WTC11 (cell line): ENCODE measurements at regions not wholly inside any gene's neighbourhood (a gene's known extent, or its start where the extent isn't known, plus 50 kb on each side); places are given as distances from the start of the nearest gene placed in this dataset.

ENCODE experiments used
- ATAC-seq: fragments of 200-7000 bp; cut with Tn5 transposase; 2 replicates; pipeline ENCODE4 v1.10.0; 2021; ENCODE audit warnings: mild to moderate bottlenecking, moderate library complexity
- CTCF ChIA-PET: fragments of 300-600 bp; sonication (Branson Sonifier 250); formaldehyde crosslinking; loops from one replicate; lab custom pipeline; 2021; ENCODE audit warnings: antibody characterized with exemption; lab: Charles Lee
- POLR2A ChIA-PET: fragments of 350-600 bp; sonication (Branson Sonifier 250); formaldehyde crosslinking; loops from one replicate; lab custom pipeline; 2021; ENCODE audit warnings: antibody characterized with exemption; lab: Charles Lee
- DNase-seq: peaks from one replicate; pipeline ENCODE4 v3.0.0; 2021; ENCODE audit warnings: low spot score
- H3K27ac Mint-ChIP-seq: 2 replicates; pipeline ENCODE4 v1.8.0; 2021; ENCODE audit warnings: mixed read lengths
- H3K27me3 Mint-ChIP-seq: 2 replicates; pipeline ENCODE4 v1.8.0; 2021; ENCODE audit warnings: low read depth, mild to moderate bottlenecking, moderate library complexity, mixed read lengths
- H3K36me3 Mint-ChIP-seq: 2 replicates; pipeline ENCODE4 v1.8.0; 2021; ENCODE audit warnings: mixed read lengths
- H3K4me1 Mint-ChIP-seq: 2 replicates; pipeline ENCODE4 v1.8.0; 2022; ENCODE audit warnings: mixed read lengths
- H3K4me3 Mint-ChIP-seq: 2 replicates; pipeline ENCODE4 v1.8.0; 2021; ENCODE audit warnings: mild to moderate bottlenecking, moderate library complexity, mixed read lengths
- H3K9me3 Mint-ChIP-seq: 2 replicates; pipeline ENCODE4 v1.8.0; 2021; ENCODE audit warnings: mixed read lengths
- CBFB ChIP-seq: sonication (generic); formaldehyde crosslinking; IDR thresholded peaks from 2 replicates; pipeline ENCODE4 v1.8.1; 2022; ENCODE audit warnings: mild to moderate bottlenecking, low read depth, missing genetic modification reagents
- FOXK1 ChIP-seq: sonication (generic); formaldehyde crosslinking; IDR thresholded peaks from 2 replicates; pipeline ENCODE4 v1.8.0; 2022; ENCODE audit warnings: mild to moderate bottlenecking, moderate library complexity, missing genetic modification reagents
- GRHL2 ChIP-seq: fragments of 250-450 bp; sonication (Bioruptor Pico); IDR thresholded peaks from 2 replicates; pipeline ENCODE4 v1.8.0; 2022; ENCODE audit warnings: mild to moderate bottlenecking, moderate library complexity; ENCODE audit not compliant: insufficient replicate concordance, severe bottlenecking
- KAT7 ChIP-seq: sonication (generic); formaldehyde crosslinking; IDR thresholded peaks from 2 replicates; pipeline ENCODE4 v1.8.1; 2023; ENCODE audit warnings: missing genetic modification reagents, mild to moderate bottlenecking, borderline replicate concordance
- NR2C2 ChIP-seq: sonication (generic); formaldehyde crosslinking; IDR thresholded peaks from 2 replicates; pipeline ENCODE4 v1.8.0; 2022; ENCODE audit warnings: mild to moderate bottlenecking, missing genetic modification reagents
- PREB ChIP-seq: sonication (generic); formaldehyde crosslinking; IDR thresholded peaks from 2 replicates; pipeline ENCODE4 v1.8.1; 2022; ENCODE audit warnings: mild to moderate bottlenecking, missing genetic modification reagents, moderate library complexity, borderline replicate concordance
- RORB ChIP-seq: fragments of 250-450 bp; sonication (Bioruptor Pico); IDR thresholded peaks from 2 replicates; pipeline ENCODE4 v1.9.0; 2021; ENCODE audit warnings: mild to moderate bottlenecking
- ZMAT4 ChIP-seq: fragments of 250-450 bp; sonication (Bioruptor Pico); IDR thresholded peaks from 2 replicates; pipeline ENCODE4 v1.9.0; 2021; ENCODE audit warnings: mild to moderate bottlenecking
- ZNF263 ChIP-seq: sonication (generic); formaldehyde crosslinking; IDR thresholded peaks from 2 replicates; pipeline ENCODE4 v1.8.1; 2022; ENCODE audit warnings: low read depth, mild to moderate bottlenecking, moderate library complexity, missing genetic modification reagents
- ZNF281 ChIP-seq: sonication (generic); formaldehyde crosslinking; IDR thresholded peaks from 2 replicates; pipeline ENCODE4 v1.8.0; 2023; ENCODE audit warnings: mild to moderate bottlenecking, missing genetic modification reagents
- ZNF317 ChIP-seq: sonication (generic); formaldehyde crosslinking; IDR thresholded peaks from 2 replicates; pipeline ENCODE4 v1.8.1; 2023; ENCODE audit warnings: low read depth, mild to moderate bottlenecking, moderate library complexity, missing genetic modification reagents, borderline replicate concordance
- ZNF396 ChIP-seq: fragments of 250-450 bp; sonication (Bioruptor Pico); IDR thresholded peaks from 2 replicates; pipeline ENCODE4 v1.8.0; 2021; ENCODE audit warnings: mild to moderate bottlenecking, moderate library complexity, borderline replicate concordance
- TF ChIP-seq, protein P1 (sequence below): sonication (generic); formaldehyde crosslinking; IDR thresholded peaks from 2 replicates; pipeline ENCODE4 v1.8.0; 2022; ENCODE audit warnings: mild to moderate bottlenecking, missing genetic modification reagents
- TF ChIP-seq, protein P2 (sequence below): sonication (generic); formaldehyde crosslinking; IDR thresholded peaks from 2 replicates; pipeline ENCODE4 v1.8.1; 2022; ENCODE audit warnings: missing genetic modification reagents, borderline replicate concordance
- TF ChIP-seq, protein P3 (sequence below): sonication (generic); formaldehyde crosslinking; IDR thresholded peaks from 2 replicates; pipeline ENCODE4 v1.8.1; 2022; ENCODE audit warnings: mild to moderate bottlenecking, moderate library complexity, missing genetic modification reagents
- TF ChIP-seq, protein P4 (sequence below): sonication (generic); formaldehyde crosslinking; IDR thresholded peaks from 2 replicates; pipeline ENCODE4 v1.8.1; 2022; ENCODE audit warnings: low read depth, missing genetic modification reagents, borderline replicate concordance

- no peak overlapping the region for H3K4me3 Mint-ChIP-seq
- TF ChIP-seq KAT7 (CRISPR knock-in tag) (no peak), GRHL2 (CRISPR knock-in tag) (no peak), ZNF281 (no peak)
- TF ChIP-seq, protein P1, sequence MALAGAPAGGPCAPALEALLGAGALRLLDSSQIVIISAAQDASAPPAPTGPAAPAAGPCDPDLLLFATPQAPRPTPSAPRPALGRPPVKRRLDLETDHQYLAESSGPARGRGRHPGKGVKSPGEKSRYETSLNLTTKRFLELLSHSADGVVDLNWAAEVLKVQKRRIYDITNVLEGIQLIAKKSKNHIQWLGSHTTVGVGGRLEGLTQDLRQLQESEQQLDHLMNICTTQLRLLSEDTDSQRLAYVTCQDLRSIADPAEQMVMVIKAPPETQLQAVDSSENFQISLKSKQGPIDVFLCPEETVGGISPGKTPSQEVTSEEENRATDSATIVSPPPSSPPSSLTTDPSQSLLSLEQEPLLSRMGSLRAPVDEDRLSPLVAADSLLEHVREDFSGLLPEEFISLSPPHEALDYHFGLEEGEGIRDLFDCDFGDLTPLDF = no peak
- TF ChIP-seq, all 79 proteins: peak for 0
- DNase-seq = no peak
- ChIA-PET CTCF (interaction anchor here (0.7 kb wide), 1 partner anchor 91 kb away, joined by 3 read pairs; no protein-coding TSS in a partner anchor), POLR2A (no interaction called here)
- no peaks in the 10 kb centered on the region for H3K4me1 Mint-ChIP-seq
- no peaks in the 10 kb centered on the region for H3K36me3 Mint-ChIP-seq
- no peaks in the 10 kb centered on the region for H3K27me3 Mint-ChIP-seq
- no peak for ATAC-seq
- no peak overlapping the region for H3K27ac Mint-ChIP-seq
- 0 out of 2 replicates have a peak, but pooled peaks cover 3% of the 10 kb centered on the region for H3K9me3 Mint-ChIP-seq
Observed at GRCh38 chr5:39622281-39622680, 197.5 kb upstream of the DAB2 start.

- CTCF ChIA-PET = interaction anchor here (0.6 kb wide), 1 partner anchor 1781 kb away, joined by 3 read pairs; no protein-coding TSS in a partner anchor
- ATAC-seq (no peak), DNase-seq (no peak)
- Mint-ChIP-seq H3K9me3 (0 out of 2 replicates have a peak, but pooled peaks cover 3% of the 10 kb centered on the region), H3K27ac (no peak overlapping the region), H3K4me3 (no peak overlapping the region), H3K36me3 (no peaks in the 10 kb centered on the region), H3K27me3 (no peaks in the 10 kb centered on the region), H3K4me1 (no peaks in the 10 kb centered on the region)
- TF ChIP-seq CBFB = no peak
- TF ChIP-seq ZNF317 = no peak
- TF ChIP-seq, protein P2, sequence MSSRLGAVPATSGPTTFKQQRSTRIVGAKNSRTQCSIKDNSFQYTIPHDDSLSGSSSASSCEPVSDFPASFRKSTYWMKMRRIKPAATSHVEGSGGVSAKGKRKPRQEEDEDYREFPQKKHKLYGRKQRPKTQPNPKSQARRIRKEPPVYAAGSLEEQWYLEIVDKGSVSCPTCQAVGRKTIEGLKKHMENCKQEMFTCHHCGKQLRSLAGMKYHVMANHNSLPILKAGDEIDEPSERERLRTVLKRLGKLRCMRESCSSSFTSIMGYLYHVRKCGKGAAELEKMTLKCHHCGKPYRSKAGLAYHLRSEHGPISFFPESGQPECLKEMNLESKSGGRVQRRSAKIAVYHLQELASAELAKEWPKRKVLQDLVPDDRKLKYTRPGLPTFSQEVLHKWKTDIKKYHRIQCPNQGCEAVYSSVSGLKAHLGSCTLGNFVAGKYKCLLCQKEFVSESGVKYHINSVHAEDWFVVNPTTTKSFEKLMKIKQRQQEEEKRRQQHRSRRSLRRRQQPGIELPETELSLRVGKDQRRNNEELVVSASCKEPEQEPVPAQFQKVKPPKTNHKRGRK (CRISPR knock-in tag) = no peak
- no peak for TF ChIP-seq NR2C2 (CRISPR knock-in tag)
- TF ChIP-seq, protein P3, sequence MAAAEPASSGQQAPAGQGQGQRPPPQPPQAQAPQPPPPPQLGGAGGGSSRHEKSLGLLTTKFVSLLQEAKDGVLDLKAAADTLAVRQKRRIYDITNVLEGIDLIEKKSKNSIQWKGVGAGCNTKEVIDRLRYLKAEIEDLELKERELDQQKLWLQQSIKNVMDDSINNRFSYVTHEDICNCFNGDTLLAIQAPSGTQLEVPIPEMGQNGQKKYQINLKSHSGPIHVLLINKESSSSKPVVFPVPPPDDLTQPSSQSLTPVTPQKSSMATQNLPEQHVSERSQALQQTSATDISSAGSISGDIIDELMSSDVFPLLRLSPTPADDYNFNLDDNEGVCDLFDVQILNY (CRISPR knock-in tag) = no peak
- TF ChIP-seq ZNF263 (CRISPR knock-in tag) = no peak
- TF ChIP-seq, protein P4, sequence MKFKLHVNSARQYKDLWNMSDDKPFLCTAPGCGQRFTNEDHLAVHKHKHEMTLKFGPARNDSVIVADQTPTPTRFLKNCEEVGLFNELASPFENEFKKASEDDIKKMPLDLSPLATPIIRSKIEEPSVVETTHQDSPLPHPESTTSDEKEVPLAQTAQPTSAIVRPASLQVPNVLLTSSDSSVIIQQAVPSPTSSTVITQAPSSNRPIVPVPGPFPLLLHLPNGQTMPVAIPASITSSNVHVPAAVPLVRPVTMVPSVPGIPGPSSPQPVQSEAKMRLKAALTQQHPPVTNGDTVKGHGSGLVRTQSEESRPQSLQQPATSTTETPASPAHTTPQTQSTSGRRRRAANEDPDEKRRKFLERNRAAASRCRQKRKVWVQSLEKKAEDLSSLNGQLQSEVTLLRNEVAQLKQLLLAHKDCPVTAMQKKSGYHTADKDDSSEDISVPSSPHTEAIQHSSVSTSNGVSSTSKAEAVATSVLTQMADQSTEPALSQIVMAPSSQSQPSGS = no peak
- POLR2A ChIA-PET = no interaction called here
Observed at GRCh38 chr5:39619168-39619818, 194.5 kb upstream of the DAB2 start.

GRCh38 chr5:39618391-39618790 is 193.6 kb upstream of the DAB2 start:
- ATAC-seq (no peak), DNase-seq (no peak)
- Mint-ChIP-seq H3K27ac (no peak overlapping the region), H3K27me3 (no peaks in the 10 kb centered on the region), H3K4me3 (no peak overlapping the region), H3K4me1 (no peaks in the 10 kb centered on the region), H3K36me3 (no peaks in the 10 kb centered on the region), H3K9me3 (0 out of 2 replicates have a peak, but pooled peaks cover 3% of the 10 kb centered on the region)
- POLR2A ChIA-PET = no interaction called here
- TF ChIP-seq FOXK1 (CRISPR knock-in tag) = no peak
- no peak for TF ChIP-seq ZMAT4
- TF ChIP-seq RORB = no peak
- no peak for TF ChIP-seq ZNF396
- TF ChIP-seq PREB (CRISPR knock-in tag) = no peak
- CTCF ChIA-PET = no interaction called here
